Fibroblast of skin of back (primary cell): ENCODE measurements at regions not wholly inside any gene's neighbourhood (a gene's known extent, or its start where the extent isn't known, plus 50 kb on each side); places are given as distances from the start of the nearest gene placed in this dataset.

ENCODE experiments used
- DNase-seq: peaks from one replicate; pipeline ENCODE4 v3.0.0-alpha.2; 2013

DNA sequence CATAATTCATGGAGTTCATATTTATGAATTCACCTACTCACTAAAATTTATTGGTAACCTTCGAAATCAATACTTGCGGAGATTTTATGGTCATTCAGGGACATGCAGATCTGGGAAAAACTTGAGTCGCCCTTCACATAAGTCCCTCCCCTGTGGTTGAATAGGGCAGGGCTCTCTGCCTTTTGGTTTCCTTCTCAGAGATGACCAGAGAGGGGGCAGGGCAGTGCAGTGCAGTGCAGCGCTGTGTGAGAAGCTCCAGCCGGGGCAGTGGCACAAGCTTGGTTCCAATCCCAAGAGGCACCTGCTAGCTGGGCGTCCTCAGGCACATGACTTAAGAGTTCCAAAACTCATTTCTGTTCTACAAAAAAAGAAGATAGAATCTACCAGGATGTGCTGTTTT lies 274.4 kb upstream of the RAB6C start:
- no peak for DNase-seq

DNA sequence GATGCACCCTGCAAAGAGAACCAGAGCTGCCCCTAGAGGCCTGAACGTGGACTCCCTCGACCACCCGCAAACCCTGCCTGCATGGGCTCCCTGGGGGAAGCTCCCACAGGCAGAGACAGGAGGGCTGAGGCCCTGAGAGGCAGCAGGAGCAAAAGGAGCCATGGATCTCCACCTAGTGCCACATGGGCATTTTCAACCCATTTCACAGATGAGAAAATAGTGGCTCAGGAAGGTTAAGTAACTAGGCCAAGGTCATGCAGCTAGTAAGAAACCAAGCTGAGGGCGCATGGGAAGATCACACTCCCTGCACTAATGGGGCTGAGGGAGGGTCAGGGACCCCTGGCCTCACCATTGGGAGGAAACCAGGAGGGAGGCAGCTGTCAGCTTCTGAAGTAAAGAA lies 271.7 kb upstream of the RAB6C start:
- DNase-seq, result no peak

DNA sequence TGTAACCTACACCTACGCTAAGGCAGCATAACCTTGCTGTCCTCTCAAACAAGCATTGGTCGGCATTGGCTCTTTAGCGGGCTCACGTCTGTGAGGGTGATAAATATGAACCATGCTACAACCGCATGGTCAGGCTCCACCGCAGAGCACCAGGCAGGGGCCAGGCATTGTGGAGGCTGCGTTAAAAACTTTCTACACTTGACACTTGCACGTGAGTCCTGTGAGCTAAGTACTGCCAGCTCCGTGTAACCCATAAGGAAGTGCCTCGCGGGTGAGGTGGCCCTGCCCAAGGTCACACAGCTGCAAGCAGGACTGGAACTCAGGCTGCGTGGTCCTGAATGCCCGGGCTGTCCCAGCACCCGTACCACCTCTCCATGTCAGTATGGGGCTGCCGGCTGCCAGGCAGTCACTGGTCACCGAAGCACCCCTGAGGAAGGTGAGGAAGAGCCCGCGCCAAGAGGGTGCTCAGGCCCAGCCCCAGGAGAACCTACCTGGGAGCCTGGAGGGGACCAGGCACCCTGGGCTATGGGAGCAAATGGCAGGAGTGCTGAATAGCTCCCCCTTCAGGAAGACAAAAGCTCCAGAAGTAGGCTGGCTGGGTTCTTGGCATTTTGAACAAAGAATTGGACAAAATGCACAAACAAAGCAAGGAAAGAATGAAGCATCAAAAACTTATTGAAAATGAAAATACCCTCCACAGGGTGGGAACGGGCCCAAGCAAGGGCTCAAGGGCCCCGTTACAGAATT lies 271.1 kb upstream of the RAB6C start:
- no peak for DNase-seq

DNA sequence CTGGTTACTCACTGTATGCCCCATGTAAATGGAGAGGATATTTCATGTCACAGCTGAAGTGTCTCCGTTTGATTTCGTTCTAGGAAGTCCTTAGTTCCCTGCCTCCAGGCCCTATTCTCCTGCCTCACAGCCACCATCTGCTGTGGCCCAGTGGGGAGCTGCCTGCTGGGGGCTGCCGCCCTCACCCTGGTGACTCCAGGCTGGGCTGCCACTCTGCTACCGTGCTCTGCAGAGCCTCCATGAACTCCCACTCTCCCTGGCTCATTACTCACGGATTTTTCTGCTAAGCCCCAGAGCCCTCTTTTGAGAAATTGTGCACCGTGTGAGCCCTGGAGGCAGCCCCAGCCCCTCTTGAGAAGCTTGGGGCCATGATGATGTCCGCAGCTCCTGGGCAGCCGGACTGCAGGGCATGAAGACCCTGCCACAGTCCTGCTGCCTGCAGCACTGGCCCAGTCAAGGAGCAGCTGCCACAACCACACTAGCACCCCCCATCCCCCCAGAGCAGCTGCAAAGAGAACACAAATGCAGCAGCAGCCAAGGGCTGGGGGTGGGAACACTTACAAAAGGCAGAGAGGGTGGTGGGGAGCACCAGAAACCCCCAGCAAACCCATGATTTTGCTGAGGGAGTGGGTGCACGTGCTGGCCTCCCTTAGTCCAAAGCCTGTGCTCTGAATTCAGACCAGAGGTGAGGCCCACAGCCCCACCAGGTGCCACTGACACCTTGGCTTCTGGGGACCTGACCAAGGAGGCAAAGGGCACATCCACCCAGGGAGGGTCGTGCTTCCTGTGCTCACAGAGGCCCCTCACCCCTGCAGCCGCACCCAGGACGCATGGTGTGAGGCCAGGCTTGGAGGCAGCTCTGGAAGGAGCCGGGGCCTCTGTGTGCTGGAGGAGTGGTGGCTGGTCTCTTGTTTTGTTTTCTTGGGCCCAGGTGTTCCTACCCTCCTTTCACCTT lies 270.2 kb upstream of the RAB6C start:
- no peak for DNase-seq

DNA sequence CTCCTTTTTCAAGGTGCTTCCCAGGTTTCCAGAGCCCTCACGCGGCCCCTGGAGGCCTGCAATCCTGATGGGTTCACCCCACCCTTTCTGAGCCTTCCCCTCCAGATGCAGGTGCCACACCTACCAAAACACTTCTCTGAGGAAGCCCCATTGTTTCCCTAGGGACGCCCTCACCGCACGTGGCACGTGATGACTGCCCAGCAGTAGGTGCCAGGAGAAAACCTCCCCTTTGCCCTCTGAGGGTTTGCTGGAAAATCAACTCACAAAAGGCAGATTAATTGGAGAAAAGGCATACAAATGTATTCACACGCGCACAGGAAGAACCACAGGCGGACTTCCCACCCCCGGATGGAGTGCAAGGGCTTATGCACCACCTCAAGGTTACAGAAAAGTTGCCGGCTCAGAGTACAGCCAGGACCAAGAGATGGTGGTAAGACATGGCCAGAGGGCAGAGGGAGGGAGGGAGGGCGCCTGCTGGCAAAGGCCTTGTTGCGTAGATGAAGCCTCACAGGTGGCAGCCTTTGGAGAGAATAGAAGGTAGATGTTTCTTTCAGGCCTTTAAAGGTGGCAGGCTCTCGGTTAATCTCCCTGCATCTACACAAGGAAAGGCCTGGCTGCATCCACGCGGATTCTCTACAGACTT lies 269.4 kb upstream of the RAB6C start:
- DNase-seq, result no peak

DNA sequence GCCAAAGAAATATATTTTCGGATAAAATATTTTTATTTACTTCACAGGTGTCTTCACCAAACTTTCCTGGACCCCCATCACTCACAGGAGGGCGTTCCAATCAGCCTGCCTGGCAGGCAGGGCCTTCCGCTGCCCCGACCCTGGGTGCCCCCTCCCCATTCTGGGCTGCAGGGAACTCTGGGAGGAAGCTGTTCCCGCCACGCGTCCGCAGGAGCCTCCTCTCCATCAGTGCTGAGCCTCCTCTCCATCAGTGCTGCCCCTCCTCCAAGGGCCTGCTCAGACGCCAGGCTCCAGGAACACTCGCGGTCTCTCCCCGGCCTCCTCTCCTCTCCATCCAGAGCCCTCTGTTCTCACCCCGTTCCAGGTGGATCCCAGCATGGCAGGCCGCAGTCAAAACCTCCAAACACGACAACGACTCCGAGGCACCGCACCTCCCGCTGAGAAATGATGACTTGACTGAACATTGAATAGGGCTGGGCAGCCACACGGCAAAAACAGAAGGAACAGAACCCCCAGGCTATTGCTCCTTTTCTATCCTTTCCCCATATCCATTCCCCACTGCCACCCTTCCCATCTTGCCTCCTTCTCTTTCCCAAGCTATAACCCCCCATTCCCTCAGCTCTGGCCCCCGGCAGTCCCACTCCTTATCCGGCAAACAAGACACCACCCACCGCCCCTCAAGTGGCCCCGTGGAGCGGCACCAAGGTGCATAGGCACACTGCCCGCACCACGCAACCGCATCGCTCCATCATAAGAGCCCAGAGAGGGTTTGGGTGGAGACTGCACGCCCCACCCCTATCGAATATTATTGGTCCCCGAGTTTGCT lies 268.6 kb upstream of the RAB6C start:
- no peak for DNase-seq

DNA sequence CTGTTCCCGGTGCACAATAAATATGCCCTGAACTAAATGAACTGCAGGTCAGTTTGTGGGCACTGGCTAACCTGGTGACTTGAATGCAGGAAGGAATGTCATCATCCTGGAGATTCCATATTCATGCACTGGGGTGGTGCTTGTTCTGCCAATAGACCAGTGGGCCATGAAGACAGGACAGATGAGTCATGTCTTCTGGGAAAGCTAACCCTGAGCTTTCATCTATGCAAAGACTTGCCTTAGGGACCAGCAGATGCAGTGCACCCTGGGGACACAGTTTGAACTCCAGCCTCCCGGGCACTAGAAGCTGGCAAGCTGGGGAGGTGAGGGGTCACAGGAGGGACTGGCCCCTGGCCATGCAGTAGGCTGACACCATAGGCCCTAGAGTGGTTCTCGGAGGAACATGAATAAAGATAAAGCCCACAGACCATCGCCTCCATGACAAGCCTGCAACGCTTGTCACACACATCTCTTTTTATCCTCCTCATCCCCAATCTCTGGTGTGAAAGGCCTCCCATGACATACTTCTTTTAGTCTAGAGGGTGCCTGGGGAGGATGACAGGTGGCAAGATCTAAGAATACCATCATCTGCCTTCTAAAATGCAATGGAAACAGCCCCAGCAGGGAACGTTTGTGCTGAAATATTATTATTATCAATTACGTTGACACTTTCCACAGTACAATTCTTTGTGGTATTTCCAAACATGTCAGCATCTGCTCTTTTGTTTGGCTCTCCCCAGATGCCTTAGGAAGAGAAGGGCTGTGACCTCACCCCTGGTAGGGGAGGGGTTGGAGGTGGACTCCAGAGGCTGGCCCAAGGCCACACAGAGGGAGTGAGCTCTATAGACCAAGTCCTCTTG lies 267.4 kb upstream of the RAB6C start:
- no peak for DNase-seq

DNA sequence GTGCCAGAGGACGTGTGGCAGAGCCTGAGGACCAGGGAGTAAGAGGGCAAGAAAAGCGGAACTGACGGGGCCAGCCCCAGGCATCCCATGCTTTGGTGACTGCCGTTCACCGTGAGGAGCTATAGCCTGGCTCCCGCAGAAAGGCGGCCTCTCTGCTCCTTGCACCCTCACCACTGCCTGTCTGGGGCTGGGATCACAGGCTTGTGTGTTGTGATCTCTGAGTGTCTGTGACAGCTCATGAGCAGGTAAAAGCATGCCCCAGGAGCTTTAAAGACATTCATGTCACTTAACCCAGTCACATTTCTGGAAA lies 266.8 kb upstream of the RAB6C start:
- no peak for DNase-seq

DNA sequence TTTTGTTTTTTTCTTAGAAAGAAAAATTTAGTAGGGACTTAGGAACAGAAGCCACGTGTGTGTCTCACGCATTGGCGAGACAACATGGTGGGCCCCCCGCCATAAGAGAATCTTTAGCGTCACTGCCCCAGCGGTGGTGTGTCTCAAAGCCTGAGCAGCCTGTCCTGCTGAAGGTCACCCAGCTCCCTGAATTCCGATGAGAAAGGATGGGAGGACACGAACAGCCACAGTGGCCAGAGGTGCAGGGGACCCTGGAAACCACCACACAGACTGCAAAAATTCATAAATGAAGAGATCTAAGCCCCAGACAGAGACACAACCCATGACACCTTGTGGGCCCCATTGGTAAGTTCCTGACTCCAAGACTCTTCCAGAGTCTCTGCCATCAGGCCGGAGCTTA lies 266.1 kb upstream of the RAB6C start:
- DNase-seq, result no peak

DNA sequence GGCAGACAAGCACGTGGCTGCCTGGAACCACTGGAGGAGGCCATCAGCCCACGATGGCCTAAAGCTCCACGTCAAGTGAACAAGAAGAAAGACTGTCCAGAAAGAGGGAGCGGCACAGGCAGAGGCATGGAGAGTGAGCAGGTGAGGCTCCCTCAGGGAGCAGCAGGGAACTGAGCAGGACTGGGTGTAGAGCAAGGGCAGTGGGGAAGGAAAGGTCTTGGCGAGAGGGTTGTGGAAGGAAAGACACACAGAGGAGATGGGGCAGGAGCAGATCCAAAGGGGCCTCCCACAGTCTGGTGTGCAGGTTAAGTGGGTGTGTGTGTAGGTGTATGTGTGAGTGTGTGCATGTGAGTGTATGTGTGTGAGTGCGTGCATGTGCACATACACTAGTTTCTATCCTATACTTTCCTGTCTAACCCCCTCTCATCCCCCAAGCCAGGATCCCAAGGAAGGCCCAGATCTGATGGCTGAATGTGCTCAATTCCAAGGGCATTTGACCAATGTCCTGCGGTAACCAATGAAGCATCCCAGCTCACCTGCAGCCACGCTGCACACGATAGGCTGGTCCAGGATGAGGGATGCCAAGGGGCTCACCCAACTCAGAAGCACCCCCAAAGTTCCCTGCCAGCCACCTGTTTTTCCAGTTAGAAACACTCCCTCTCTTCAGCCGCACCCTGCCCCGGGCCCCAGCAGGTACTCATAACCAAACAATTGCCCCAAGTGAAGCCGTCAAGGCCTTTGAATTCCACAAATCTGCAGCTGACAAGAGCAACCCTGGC lies 262.5 kb upstream of the RAB6C start:
- no peak for DNase-seq

DNA sequence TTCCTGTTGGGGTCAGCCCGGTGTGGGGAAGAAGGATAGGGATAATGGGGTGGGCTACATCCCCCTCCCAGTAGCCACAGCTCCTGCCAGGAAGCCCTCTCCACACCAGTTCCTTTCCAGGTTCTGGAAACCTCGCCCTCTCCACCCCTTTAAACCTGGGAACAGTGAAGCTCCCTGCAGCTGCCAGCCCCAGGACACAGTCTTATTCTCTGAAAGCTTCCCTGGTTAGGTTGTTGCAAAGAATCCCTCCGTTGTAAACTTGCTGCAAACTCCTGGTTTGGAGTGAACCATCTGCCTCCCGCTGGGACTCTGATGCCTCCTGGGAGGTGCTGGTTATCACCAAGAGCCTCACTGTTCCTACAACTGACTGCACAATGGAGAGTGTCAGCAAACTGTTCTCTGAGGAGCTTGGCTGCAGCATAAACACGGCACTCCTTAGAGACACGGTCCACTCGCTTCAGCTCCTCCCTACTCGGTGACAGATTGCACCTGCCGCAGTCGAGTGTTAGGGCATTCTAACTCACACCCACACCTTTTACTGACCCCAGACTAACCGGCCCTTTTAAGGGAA lies 261.8 kb upstream of the RAB6C start:
- no peak for DNase-seq

DNA sequence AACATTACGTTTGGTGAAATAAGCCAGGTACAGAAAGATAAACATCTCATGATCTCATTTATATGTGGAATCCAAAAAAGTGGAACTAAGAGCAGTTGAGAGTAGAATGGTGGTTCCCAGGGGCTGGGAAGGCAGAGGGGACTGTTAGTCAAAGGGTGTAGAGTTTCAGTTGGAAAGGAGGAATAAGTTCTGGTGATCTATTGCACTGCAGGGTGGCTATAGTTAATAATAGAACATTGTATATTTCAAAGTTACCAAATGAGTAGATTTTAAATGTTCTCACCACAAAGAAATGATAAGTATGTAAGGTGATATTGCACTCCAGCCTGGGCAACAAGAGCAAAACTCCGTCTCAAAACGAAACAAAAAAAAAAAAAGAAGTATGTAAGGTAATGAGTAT lies 260.1 kb upstream of the RAB6C start:
- no peak for DNase-seq

DNA sequence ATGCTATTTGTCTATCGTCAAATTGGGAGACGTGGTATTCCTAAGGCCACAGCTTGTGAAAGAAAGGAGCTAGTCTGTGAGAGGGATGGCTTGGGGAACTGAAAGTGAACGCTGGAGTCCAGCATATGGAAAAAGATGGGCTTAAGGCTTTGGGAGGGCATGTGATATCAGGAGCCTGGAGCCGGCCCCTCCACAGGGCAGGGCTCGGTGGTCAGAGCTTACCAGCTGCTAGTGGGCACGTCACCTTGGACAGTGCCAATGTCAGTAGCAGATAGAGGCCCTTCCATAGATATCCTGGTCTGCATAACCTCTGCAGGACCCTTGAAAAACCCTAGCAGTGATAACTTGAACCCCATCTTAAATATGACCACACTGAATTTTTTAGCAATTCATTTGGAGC lies 259.1 kb upstream of the RAB6C start:
- no peak for DNase-seq

DNA sequence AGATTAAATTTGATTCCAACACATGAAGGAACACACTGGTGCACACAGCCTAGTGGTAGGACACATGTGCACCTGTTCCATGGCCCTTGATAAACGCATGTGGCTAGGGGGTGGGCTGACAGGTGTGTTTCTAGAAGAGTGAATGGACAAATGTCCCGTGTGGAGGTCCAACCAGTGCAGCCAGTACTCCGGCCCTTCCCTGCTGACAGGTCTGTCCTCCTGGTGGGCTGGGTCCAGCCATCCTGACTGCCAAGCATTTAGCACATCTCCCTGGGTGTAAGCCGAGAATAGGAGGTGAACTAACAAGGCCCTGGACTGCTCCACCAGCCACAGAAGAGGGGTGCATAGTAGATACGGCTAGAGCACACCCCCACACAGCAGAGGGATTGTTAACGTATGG lies 258.7 kb upstream of the RAB6C start:
- DNase-seq, result no peak

DNA sequence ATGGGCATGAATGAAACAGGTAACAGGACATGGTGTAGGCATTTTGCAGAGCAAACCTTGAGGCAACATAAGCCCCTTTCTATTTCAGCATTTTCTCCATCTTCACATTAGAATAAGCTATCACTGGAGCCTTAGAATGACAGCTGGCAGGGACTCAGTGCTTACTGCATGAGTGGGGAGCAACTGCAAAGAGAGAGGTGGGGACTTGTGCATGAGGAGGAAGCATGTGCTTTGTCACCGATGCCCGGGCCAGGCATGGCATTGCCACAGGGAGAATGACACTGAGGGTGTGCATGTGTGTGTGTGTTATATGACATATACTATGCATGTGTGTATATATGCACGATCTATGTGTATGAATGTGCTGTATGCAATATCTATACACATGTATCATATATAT lies 258.2 kb upstream of the RAB6C start:
- no peak for DNase-seq

DNA sequence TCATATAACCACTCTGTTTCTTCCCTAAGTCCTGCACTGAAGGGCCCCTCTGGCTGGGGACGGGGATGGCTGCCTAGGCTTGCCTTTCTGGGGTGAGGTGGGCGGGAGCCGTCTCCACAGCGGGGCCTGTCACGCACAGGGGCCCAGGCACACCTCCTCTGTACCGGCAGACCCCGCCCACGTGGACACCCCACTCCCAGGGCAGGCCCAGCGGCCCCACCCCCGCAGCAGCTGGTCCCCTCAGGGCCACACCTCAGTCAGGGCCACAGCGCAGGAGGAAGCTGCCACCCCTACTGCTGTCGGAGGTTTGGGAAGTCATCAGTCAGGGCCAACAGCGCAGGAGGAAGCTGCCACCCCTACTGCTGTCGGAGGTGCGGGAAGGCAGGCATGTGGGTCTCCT lies 257.6 kb upstream of the RAB6C start:
- no peak for DNase-seq

DNA sequence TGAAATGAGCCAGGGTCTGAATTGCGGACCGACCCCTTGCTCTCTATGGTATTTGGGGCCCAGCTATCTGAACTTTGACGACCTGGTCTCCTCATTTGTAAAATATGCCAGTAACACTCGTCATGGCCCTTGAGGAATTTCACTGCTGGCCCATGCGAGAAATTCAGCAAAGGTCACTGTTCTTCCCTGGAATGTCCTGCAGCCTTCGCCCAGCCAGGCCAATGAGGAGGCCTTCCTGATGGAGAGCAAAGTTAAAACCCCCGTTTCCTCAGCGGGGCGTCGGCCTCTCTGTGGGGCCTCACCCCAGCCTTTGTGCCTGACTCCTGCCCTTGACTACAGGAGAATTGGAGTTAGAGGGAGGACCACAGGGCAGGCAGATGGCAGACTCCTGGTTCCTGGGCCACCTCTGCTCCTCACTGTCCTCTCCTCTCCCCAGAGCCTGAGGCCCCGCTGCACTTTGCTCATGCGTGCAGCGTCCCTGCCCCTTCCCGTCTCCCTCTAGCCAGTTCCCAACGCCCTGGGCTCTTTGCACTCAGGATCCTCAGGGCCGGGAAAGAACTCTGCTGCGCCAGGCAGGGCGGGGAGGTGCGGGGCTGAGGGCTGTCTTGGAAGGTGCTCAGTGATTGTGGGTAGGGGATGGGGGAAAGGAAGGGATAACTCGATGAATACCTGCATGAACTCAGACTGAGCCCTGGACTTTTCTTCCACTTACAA lies 257.0 kb upstream of the RAB6C start:
- DNase-seq, result no peak

DNA sequence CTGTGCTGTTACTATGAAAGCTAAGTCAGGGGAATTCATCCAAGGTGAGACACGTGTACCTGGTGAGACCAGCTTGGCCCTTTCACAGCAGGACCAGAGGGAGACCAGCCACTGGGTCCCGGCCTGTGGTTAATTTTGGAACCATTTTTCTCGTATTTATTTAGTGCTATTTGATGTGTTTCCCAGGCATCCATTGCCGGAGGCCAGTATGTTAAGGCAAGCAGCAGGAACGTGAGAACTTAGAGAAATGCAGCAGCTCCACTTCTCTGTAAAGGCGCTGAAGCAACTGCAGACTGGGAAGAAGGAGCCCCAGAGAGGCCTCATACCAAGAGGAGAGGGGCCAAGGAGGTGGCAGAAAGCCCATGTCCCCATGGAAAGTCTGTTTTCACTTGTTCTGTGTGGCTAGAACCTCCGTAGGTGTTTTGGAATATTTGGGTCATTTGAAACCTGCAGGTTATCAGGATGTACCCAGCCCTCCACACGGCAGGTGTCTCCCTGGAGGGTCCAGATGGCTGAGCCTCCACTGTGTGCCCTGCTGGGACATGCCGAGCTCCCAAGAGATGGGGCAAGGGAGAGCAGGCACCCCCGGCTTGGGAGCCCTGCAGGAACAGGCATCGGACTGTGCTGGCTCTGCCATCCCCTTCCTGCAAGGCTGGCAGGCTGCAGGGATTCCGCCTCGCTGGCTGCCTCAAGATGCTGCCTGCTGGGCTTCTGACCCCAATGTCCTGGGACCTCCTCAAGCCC lies 256.0 kb upstream of the RAB6C start:
- DNase-seq, result no peak
